ENCODE measurements at regions not wholly inside any gene's neighbourhood (a gene's known extent, or its start where the extent isn't known, plus 50 kb on each side); places are given as distances from the start of the nearest gene placed in this dataset.

GRCh38 chr3:95508124-95508523 is 1306.3 kb upstream of the EPHA6 start:
- Histone ChIP-seq H3K9ac (ENCODE audit: insufficient read depth, low read length, poor library complexity, severe bottlenecking) (no peak overlapping the region), H3K79me2 (ENCODE audit: insufficient read depth, low read length) (no peaks in the 10 kb centered on the region), H3K27me3 (ENCODE audit: control insufficient read depth in 2 of 2, insufficient read depth in 2 of 2, low read length in 2 of 2) (no peaks in the 10 kb centered on the region), H3K4me2 (replicated peaks; ENCODE audit: extremely low read depth, low read length, poor library complexity, severe bottlenecking) (no peak overlapping the region), H3K27ac (ENCODE audit: low read depth in 1 of 2, low read length in 2 of 2) (no peak overlapping the region), H4K20me1 (ENCODE audit: insufficient read depth, low read length) (no peaks in the 10 kb centered on the region), H3K4me1 (ENCODE audit: control insufficient read depth in 1 of 2, insufficient read depth in 2 of 2, low read length in 2 of 2) (no peaks in the 10 kb centered on the region), H3K4me3 (replicated peaks in 1 of 3; ENCODE audit: low read depth in 2 of 3, low read length in 3 of 3) (no peak overlapping the region), H3K36me3 (replicated peaks in 1 of 2; ENCODE audit: control insufficient read depth in 1 of 2, insufficient read depth in 2 of 2, low read length in 2 of 2) (no peaks in the 10 kb centered on the region), H2AFZ (ENCODE audit: insufficient read depth, low read depth, low read length, poor library complexity, severe bottlenecking) (no peak overlapping the region), H3K9me3 (replicated peaks in 1 of 2; ENCODE audit: control insufficient read depth in 1 of 2, insufficient read depth in 1 of 2, low read length in 2 of 2) (peaks cover 0 to 3% of the 10 kb centered on the region in 2 donors)
- no peaks in the 10 kb centered on the region for H3K27me3 Mint-ChIP-seq (ENCODE audit: low read depth in 3 of 3)
- no peak overlapping the region for H3K27ac Mint-ChIP-seq
- H3K36me3 Mint-ChIP-seq: no peaks in the 10 kb centered on the region
- H3K9me3 Mint-ChIP-seq: peaks cover 0 to 4% (median 0%) of the 10 kb centered on the region in 7 donors
- 100% methylated on average over 1 of the region's 2 CpGs for WGBS (ENCODE audit: insufficient coverage)
- H3K4me1 Mint-ChIP-seq: no peaks in the 10 kb centered on the region
- DNase-seq: no peak
- TF ChIP-seq, protein P1, sequence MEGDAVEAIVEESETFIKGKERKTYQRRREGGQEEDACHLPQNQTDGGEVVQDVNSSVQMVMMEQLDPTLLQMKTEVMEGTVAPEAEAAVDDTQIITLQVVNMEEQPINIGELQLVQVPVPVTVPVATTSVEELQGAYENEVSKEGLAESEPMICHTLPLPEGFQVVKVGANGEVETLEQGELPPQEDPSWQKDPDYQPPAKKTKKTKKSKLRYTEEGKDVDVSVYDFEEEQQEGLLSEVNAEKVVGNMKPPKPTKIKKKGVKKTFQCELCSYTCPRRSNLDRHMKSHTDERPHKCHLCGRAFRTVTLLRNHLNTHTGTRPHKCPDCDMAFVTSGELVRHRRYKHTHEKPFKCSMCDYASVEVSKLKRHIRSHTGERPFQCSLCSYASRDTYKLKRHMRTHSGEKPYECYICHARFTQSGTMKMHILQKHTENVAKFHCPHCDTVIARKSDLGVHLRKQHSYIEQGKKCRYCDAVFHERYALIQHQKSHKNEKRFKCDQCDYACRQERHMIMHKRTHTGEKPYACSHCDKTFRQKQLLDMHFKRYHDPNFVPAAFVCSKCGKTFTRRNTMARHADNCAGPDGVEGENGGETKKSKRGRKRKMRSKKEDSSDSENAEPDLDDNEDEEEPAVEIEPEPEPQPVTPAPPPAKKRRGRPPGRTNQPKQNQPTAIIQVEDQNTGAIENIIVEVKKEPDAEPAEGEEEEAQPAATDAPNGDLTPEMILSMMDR (IDR thresholded peaks at IDR 0.05): no peak
- no peak overlapping the region for H3K4me3 Mint-ChIP-seq
- intact Hi-C loops (cut with micrococcal nuclease): no loop called here

DNA sequence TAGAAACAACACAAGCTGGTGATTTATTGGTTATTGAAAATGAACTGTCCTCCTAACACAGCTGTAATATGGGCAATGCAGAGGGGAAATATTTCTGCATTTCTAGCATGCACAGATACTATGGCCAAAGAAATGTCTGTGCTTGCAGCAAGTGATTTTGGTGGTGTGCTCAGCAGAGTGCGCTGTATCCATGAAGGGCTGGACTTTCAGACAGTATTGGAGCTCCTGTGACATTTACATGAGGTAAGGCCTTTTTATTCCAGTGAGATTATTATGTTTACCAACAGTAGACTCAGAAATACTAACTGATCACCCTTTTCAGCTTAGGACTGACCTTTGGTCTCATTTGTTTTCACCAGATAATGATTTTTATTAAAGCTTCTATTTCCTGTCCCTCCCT is 1302.6 kb upstream of the EPHA6 start:
- Histone ChIP-seq H3K4me1 (ENCODE audit: control insufficient read depth in 1 of 2, insufficient read depth in 2 of 2, low read length in 2 of 2) (no peaks in the 10 kb centered on the region), H3K79me2 (ENCODE audit: insufficient read depth, low read length) (no peaks in the 10 kb centered on the region), H3K4me3 (replicated peaks in 1 of 3; ENCODE audit: low read depth in 2 of 3, low read length in 3 of 3) (no peak overlapping the region), H2AFZ (ENCODE audit: insufficient read depth, low read depth, low read length, poor library complexity, severe bottlenecking) (no peak overlapping the region), H3K36me3 (replicated peaks in 1 of 2; ENCODE audit: control insufficient read depth in 1 of 2, insufficient read depth in 2 of 2, low read length in 2 of 2) (no peaks in the 10 kb centered on the region), H3K4me2 (replicated peaks; ENCODE audit: extremely low read depth, low read length, poor library complexity, severe bottlenecking) (no peak overlapping the region), H3K9ac (ENCODE audit: insufficient read depth, low read length, poor library complexity, severe bottlenecking) (no peak overlapping the region), H4K20me1 (ENCODE audit: insufficient read depth, low read length) (no peaks in the 10 kb centered on the region), H3K27ac (ENCODE audit: low read depth in 1 of 2, low read length in 2 of 2) (no peak overlapping the region), H3K27me3 (ENCODE audit: control insufficient read depth in 2 of 2, insufficient read depth in 2 of 2, low read length in 2 of 2) (no peaks in the 10 kb centered on the region), H3K9me3 (replicated peaks in 1 of 2; ENCODE audit: control insufficient read depth in 1 of 2, insufficient read depth in 1 of 2, low read length in 2 of 2) (peaks cover 0 to 3% of the 10 kb centered on the region in 2 donors)
- Mint-ChIP-seq H3K4me3 (no peak overlapping the region), H3K36me3 (no peaks in the 10 kb centered on the region), H3K4me1 (no peaks in the 10 kb centered on the region), H3K27ac (no peak overlapping the region), H3K9me3 (peaks cover 0 to 4% (median 0%) of the 10 kb centered on the region in 7 donors), H3K27me3 (ENCODE audit: low read depth in 3 of 3) (no peaks in the 10 kb centered on the region)
- no CpG with 5 or more reads among the region's 1 CpG for WGBS (ENCODE audit: insufficient coverage)
- DNase-seq: no peak
- intact Hi-C loops (cut with micrococcal nuclease): no loop called here
- TF ChIP-seq, protein P1 (IDR thresholded peaks at IDR 0.05): no peak

All from CD14-positive monocyte (primary cell).